Colonic mucosa (tissue), 4 donors: ENCODE measurements at regions not wholly inside any gene's neighbourhood (a gene's known extent, or its start where the extent isn't known, plus 50 kb on each side); places are given as distances from the start of the nearest gene placed in this dataset.

Experiments
- DNase-seq: peaks from one replicate; pipeline ENCODE4 v3.0.0-alpha.2; 2020
- H3K27ac ChIP-seq: fragments of 200-600 bp; one replicate; pipeline ENCODE4 v1.8.0; 2021
- H3K27me3 ChIP-seq: fragments of 200-600 bp; one replicate; pipeline ENCODE4 v1.8.0; 2021
- H3K36me3 ChIP-seq: fragments of 200-600 bp; one replicate; pipeline ENCODE4 v1.8.0; 2021
- H3K4me1 ChIP-seq: fragments of 200-600 bp; one replicate; pipeline ENCODE4 v1.8.0; 2021; ENCODE audit warnings: mild to moderate bottlenecking
- H3K4me3 ChIP-seq: fragments of 200-600 bp; one replicate; pipeline ENCODE4 v1.8.0; 2021
- H3K9ac ChIP-seq, 2 donors: one replicate each; pipeline ENCODE4 v1.7.0; 2013; ENCODE audit warnings: control low read depth in 2 of 2, low read depth in 2 of 2, low read length in 2 of 2
- H3K9me3 ChIP-seq: fragments of 200-600 bp; one replicate; pipeline ENCODE4 v1.8.0; 2021
- CTCF ChIP-seq: fragments of 200-600 bp; IDR thresholded peaks from one replicate; pipeline ENCODE4 v1.8.0; 2022; ENCODE audit warnings: antibody characterized with exemption, mild to moderate bottlenecking
- intact Hi-C: fragments of 100-400 bp; cut with DNase I; formaldehyde crosslinking; loops from one replicate; pipeline ENCODE4 v1.14.1; 2022
- donor health status: healthy.
- donor health status: DM: no; HTN: no; CAD: no.
- donor health status: DM: no; HTN: no; CAD: no.

GRCh38 chr7:132697003-132697402 is 120.7 kb upstream of the PLXNA4 start:
- no peak overlapping the region for H3K4me3 ChIP-seq
- DNase-seq, result no peak
- no peak overlapping the region for H3K27ac ChIP-seq
- H3K27me3 ChIP-seq, result no peaks in the 10 kb centered on the region
- H3K36me3 ChIP-seq, result no peaks in the 10 kb centered on the region
- no peaks in the 10 kb centered on the region for H3K4me1 ChIP-seq
- intact Hi-C loops, result no loop called here
- no peak overlapping the region for H3K9ac ChIP-seq
- no peaks in the 10 kb centered on the region for H3K9me3 ChIP-seq
- TF ChIP-seq CTCF, result no peak

- H3K27ac ChIP-seq, result no peak overlapping the region
- TF ChIP-seq CTCF, result no peak
- no peak overlapping the region for H3K4me3 ChIP-seq
- H3K27me3 ChIP-seq, result no peaks in the 10 kb centered on the region
- no peaks in the 10 kb centered on the region for H3K4me1 ChIP-seq
- no peaks in the 10 kb centered on the region for H3K9me3 ChIP-seq
- DNase-seq, result no peak
- H3K36me3 ChIP-seq, result no peaks in the 10 kb centered on the region
- no peak overlapping the region for H3K9ac ChIP-seq
- intact Hi-C loops, result no loop called here
Measured at GRCh38 chr7:132696332-132696731, 120.1 kb upstream of the PLXNA4 start.

- H3K36me3 ChIP-seq, result no peaks in the 10 kb centered on the region
- intact Hi-C loops, result no loop called here
- H3K27me3 ChIP-seq, result no peaks in the 10 kb centered on the region
- no peak overlapping the region for H3K9ac ChIP-seq
- H3K27ac ChIP-seq, result no peak overlapping the region
- no peaks in the 10 kb centered on the region for H3K4me1 ChIP-seq
- no peak for TF ChIP-seq CTCF
- H3K9me3 ChIP-seq, result no peaks in the 10 kb centered on the region
- H3K4me3 ChIP-seq, result no peak overlapping the region
- DNase-seq, result no peak
Measured at GRCh38 chr7:132691201-132691600, 114.9 kb upstream of the PLXNA4 start.

GRCh38 chr7:132690174-132690573 is 113.9 kb upstream of the PLXNA4 start:
- intact Hi-C loops, result no loop called here
- no peaks in the 10 kb centered on the region for H3K9me3 ChIP-seq
- H3K36me3 ChIP-seq, result no peaks in the 10 kb centered on the region
- H3K4me1 ChIP-seq, result no peaks in the 10 kb centered on the region
- no peak for TF ChIP-seq CTCF
- no peak overlapping the region for H3K4me3 ChIP-seq
- DNase-seq, result no peak
- no peak overlapping the region for H3K27ac ChIP-seq
- no peak overlapping the region for H3K9ac ChIP-seq
- H3K27me3 ChIP-seq, result no peaks in the 10 kb centered on the region

- intact Hi-C loops, result no loop called here
- DNase-seq, result no peak
- Histone ChIP-seq H3K9me3 (no peaks in the 10 kb centered on the region), H3K27me3 (no peaks in the 10 kb centered on the region), H3K36me3 (no peaks in the 10 kb centered on the region), H3K4me1 (no peaks in the 10 kb centered on the region), H3K4me3 (no peak overlapping the region), H3K9ac (no peak overlapping the region), H3K27ac (no peak overlapping the region)
- no peak for TF ChIP-seq CTCF
Measured at GRCh38 chr7:132687981-132688383, 111.7 kb upstream of the PLXNA4 start.

- no peaks in the 10 kb centered on the region for H3K27me3 ChIP-seq
- intact Hi-C loops, result no loop called here
- no peaks in the 10 kb centered on the region for H3K36me3 ChIP-seq
- no peak for DNase-seq
- no peak overlapping the region for H3K4me3 ChIP-seq
- no peaks in the 10 kb centered on the region for H3K9me3 ChIP-seq
- H3K4me1 ChIP-seq, result no peaks in the 10 kb centered on the region
- no peak overlapping the region for H3K27ac ChIP-seq
- H3K9ac ChIP-seq, result no peak overlapping the region
- no peak for TF ChIP-seq CTCF
Measured at GRCh38 chr7:132687016-132687415, 110.7 kb upstream of the PLXNA4 start.
